DMS 273 (cell line): ENCODE measurements at regions not wholly inside any gene's neighbourhood (a gene's known extent, or its start where the extent isn't known, plus 50 kb on each side); places are given as distances from the start of the nearest gene placed in this dataset.

ENCODE experiments used
- DNase-seq: peaks from one replicate; lab custom pipeline; 2025; ENCODE audit not compliant: unreplicated experiment; lab: John Stamatoyannopoulos, UW

DNA sequence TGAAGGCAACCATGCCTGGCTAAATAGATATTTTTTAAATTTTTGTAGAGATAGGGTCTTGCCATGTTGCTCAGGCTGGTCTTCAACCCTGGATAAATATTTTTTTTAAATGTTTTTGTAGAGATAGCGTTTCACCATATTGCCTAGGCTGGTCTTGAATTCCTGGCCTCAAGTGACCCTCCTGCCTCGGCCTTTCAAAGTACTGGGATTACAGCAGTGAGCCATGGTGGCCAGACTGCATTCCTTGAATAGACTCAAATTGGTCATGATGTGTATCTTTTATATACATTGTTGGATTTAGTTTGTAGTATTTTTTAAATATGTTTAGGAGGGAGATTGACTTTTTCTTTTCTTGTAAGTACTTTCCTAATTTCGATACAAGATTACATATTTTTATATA is 325.7 kb upstream of the C11orf87 start:
- no peak for DNase-seq

DNA sequence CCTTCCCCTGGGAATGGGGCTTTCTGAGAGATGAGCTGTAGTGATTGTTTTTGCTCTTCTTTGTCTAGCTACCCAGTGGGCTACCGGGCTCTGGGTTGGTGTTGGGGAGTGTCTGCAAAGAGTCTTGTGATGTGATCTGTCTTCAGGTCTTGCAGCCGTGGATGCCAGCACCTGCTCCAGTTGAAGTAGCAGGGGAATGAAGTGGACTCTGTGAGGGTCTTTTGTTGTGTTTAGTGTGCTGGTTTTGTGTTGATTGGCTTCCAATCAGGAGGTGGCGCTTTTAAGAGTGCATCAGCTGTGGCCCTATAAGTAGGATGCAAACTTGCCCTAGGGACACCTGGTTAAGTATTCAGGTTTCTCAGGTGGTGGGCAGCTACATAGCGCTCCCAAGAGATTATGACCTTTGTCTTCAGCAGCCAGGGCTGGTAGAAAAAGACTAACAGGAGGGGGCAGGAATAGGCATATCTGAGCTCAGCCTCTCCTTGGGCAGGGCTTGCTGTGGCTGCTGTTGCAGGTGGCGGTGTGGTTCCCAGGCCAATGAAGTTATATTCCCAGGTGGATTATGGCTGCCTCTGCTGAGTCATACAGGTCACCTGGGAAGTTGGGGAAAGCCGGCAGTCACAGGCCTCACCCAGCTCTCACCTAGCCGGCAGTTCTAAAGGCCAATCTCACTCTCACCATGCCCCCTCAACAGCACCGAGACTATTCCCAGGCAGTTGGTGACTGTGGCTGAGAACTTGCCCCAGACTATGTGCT is 315.7 kb upstream of the C11orf87 start:
- DNase-seq: no peak

- no peak for DNase-seq
Measured at GRCh38 chr11:109109150-109109549, 312.8 kb upstream of the C11orf87 start.

DNA sequence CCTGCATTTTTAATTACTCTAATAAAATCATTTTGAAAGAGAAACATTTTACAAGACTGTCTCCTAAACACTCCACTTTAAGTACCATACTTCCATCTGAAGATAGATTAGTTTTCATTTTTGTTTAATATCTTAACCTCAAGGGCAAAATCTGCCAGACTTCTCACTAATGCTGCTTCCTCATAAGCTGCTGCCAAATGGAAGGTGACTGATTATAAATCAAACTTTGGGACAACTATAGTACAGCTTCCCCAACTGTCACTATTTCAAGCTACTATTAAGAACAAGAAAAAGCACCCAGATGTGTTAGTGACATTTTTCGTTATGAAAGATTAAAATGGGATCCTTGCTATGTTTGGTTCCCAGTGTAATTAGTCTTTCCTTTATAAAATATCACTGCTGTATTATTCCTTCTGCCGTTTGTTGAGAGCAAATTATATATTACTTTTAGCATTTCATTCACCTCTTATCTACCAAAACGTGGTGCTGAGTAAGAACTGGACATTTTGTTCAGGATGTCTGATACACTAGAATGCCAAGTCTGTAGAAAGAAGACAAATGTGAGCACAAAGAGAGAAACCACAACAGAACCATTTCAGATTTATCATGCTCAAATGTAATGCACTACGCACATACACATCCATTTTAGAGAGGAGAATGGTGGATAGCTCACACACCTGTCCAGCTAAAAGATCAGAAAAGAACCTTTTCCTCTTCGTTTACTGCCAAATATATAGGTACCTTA is 312.2 kb upstream of the C11orf87 start:
- no peak for DNase-seq

- DNase-seq: no peak
Measured at GRCh38 chr11:109112261-109112660, 309.7 kb upstream of the C11orf87 start.

DNA sequence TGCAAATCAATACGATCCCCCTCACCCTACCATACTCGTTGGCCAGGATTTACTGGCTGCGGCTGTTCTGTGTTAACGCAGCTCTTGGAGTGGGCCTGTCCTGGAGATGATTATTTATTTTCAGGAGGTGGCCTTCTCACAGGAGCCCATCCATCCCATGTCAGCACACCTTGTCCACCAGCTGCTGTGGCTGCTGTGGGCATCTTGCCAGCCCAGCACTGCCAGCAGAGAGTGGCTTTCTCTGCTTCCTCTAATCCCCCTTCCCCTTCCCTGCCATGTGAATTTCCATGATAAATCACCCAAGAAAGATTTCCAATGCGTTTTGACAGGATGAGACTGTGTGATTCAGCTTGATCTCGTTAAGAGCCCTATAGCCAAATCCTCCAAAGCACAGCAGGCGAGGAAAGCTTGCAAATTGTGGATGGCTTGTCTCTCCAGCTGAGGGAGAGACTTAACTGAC is 309.1 kb upstream of the C11orf87 start:
- DNase-seq: peak; percentile 36

GRCh38 chr11:109120341-109120740 is 301.6 kb upstream of the C11orf87 start:
- DNase-seq: no peak

- DNase-seq: no peak
Measured at GRCh38 chr11:109121173-109121932, 300.6 kb upstream of the C11orf87 start.

DNA sequence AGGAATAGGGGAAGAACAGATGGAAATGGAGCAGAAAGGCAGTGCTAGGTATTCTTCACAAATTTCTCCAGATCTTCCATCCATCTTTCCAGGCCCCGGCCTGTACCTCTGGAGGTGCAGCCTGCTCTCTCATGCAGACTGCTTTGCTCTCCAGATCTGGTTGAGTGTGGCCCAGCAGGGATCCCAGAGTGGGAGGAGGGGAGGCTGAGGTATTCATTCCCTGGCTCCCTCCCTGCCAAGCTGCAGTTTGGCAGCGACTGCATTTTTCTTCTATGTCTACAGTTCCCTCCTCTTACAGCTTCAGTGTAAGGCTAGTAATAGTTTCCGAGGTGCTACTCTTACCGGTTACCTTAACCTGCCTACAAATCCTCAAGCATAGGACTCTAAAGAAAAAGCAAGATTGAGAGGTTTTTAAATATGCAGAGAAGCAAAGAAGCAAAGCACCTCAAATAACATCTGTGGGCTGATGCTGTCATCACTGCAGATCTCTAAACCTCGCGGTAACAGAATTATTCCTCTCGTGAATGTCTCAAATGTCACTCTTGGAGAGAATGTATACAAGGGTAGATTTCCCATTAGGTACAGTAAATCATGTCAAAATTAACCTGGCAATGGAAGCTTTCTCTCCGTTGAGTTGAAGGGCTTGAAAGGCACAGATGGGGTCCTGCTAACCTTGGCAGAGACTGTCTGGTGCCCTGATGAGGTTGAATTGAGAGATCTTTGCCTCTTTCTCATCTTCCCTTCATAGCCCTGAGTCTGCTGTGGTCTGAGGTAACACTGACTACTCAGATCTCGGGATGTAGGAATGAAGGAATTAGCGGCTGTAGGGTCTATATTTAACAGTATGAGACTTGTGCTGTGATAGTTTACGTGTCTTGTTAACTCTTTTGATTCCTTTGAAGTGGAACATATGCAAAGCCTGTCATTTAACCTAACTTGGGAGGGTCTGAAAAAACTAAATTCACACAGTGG is 297.9 kb upstream of the C11orf87 start:
- DNase-seq: peak; percentile 39

DNA sequence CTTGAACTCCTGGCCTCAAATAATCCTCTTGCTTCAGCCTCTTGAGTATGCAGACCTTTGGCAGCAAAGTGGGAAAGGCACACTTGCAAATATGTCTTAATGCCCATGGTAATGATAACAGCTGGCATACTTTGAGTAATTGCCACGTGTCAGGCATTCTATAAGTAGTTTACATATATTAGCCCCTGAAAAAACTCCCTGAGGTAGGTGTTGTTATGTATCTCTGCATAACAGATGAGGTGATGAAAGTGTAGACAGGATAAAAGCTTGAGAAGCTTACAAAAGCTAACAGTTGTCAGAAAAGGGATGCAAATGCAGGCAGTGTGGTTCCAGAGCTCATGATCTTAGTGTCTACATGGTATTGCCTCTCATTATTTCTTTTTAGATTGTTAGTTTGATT is 291.1 kb upstream of the C11orf87 start:
- DNase-seq: peak; percentile 59

DNA sequence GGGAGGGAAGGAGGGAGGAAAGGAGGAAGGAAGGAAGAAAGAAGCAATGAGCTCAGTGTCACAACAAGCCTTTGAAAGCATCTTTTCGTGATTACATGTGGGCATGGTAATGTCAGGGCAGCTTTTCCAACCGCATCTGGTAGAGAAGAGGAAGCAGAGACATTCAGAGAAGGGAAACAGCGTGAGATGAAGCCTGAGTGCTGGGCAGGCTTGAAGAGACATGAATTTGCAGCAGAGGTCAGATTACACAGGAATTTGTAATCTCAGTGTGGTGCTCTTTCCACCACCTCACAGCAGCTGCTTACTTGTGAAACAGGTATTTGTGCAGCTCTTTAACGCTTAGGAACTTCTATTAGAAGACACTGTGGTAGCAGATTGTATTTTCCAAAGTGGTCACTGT is 289.5 kb upstream of the C11orf87 start:
- DNase-seq: peak; percentile 9

- DNase-seq: no peak
Measured at GRCh38 chr11:109133159-109133558, 288.8 kb upstream of the C11orf87 start.

GRCh38 chr11:109135627-109136026 is 286.4 kb upstream of the C11orf87 start:
- no peak for DNase-seq

DNA sequence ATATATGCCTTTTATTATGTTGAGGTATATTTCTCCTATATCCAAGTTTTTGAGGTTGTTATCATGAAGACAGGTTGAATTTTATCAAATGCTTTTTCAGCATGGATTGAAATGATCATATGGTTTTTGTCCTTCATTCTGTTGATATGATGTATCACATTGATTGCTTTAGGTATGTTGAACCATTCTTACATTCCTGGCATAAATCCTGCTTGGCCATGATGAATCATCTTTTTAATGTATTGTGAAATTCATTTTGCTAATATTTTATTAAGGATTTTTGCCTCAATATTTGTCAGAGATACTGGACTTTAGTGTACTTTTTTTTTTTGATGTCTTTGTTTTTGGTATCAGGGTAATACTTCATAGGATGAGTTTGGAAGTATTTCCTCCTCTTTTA is 283.8 kb upstream of the C11orf87 start:
- DNase-seq: no peak

GRCh38 chr11:109140426-109140825 is 281.6 kb upstream of the C11orf87 start:
- DNase-seq: no peak

DNA sequence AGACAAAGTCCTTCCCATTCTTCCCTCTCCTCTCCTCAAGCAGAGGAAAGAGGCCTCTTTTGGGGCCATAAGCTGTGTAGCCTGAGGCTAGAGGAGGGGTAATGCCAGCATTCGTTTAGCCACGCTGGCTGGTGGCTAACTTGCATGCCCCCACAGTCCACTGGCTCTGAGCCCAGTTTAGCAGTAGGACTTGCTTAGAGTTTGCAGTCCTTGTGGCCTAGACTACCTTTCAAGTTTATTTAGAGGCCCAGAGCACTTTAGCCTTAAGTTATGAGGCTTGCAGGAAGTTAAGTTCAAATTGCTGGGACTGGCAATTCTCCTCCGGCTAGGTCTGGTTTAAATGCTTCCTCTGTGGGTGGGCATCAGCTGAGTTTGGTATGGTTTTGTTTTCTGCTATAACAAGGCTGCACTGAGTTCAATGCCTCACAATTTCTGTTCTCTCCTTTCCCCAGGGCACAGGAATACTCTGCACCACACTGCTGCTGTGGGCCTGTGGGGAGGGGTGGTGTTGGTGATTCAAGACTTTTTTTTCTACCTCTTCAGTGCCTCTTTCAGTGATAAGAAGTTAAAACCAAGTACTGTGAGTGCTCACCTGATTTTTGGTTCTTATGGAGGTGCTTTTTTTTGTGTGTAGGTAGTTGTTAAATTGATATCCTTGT is 281.0 kb upstream of the C11orf87 start:
- DNase-seq: no peak

- DNase-seq: no peak
Measured at GRCh38 chr11:109145287-109145686, 276.7 kb upstream of the C11orf87 start.

DNA sequence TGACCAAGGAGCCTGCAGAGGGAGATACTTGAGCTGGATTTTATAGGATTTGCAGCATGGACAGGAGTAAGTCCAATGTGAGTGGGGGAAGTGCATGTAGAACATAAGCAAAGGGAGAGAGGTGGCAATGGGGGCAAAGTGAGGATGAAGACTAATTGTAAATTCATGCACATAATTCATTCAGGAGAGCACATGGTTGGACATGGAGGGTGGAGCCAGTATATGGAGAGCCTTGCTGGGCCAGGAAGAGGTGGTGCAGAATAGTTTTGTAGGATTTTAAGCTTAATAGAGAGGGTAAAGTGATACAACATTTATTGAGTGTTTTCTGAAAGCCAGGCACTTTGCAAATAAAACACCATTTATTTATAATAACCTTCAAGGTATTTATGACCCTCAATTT is 274.3 kb upstream of the C11orf87 start:
- no peak for DNase-seq

DNA sequence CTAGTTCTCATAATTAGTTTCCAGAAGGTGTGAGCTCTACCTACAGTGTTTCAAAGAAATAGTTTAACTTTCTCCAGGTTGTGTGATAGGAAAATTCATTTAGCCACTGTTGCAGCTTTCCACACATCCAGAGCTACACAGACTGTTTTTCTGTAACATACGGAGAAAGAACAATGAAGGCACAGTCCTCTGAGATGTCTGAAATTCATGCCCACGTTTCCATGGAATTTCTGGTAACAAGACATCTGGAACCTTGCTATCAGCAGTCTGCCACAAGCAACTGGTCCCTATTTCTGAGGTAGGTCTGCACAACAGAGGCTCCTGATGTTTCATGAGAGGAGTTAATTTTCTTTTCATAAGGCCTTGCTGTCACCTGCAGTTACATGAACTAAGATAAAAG is 273.3 kb upstream of the C11orf87 start:
- DNase-seq: peak; percentile 43

DNA sequence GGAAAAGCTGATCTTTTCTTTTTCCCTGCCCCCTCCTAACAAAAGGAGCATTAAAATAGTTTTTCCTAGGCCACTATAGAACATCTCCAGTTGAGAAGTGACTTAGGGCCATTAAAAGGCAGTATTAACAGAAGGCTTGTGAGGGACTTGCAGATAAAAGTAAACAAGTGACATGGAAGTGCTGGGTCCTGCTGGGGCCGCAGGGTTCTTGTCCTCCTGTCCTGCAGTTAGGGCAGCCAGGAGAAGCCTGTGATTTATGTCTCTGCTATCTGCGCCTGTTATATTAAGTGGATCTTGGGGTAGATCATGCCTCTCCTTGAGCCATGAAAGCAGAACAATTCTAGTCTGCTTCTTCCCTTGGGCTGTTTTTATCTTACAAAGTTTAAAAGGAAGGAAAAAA is 271.4 kb upstream of the C11orf87 start:
- no peak for DNase-seq
